ENCODE measurements at regions not wholly inside any gene's neighbourhood (a gene's known extent, or its start where the extent isn't known, plus 50 kb on each side); places are given as distances from the start of the nearest gene placed in this dataset.

DNA sequence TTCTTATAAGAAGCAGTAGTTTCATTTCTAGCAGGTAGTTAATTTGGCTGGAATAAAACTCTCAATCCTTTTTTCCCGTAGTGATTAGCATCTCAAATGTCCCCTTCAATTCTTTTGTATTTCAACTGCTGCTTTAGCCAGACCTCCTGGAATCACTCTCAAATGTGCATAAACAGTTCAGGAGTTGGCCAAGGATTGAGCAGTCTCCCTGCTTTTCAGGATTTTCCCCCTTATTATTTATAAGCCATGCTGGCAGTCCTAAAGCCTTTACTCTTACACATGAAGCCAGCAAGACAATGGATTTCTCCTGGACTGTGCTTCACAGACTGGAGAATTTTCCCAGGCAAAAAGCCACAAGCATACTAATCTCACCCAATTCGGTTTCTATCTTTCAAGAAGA, 950.1 kb downstream of the VRK1 start:
- no peak overlapping the region for H3K4me3 Mint-ChIP-seq (ENCODE audit: unreplicated experiment)
- TF ChIP-seq, protein P1, sequence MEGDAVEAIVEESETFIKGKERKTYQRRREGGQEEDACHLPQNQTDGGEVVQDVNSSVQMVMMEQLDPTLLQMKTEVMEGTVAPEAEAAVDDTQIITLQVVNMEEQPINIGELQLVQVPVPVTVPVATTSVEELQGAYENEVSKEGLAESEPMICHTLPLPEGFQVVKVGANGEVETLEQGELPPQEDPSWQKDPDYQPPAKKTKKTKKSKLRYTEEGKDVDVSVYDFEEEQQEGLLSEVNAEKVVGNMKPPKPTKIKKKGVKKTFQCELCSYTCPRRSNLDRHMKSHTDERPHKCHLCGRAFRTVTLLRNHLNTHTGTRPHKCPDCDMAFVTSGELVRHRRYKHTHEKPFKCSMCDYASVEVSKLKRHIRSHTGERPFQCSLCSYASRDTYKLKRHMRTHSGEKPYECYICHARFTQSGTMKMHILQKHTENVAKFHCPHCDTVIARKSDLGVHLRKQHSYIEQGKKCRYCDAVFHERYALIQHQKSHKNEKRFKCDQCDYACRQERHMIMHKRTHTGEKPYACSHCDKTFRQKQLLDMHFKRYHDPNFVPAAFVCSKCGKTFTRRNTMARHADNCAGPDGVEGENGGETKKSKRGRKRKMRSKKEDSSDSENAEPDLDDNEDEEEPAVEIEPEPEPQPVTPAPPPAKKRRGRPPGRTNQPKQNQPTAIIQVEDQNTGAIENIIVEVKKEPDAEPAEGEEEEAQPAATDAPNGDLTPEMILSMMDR (IDR thresholded peaks at IDR 0.05; ENCODE audit: partially characterized antibody, unreplicated experiment) = no peak
- H3K27ac Mint-ChIP-seq (ENCODE audit: unreplicated experiment) = no peak overlapping the region
- no peaks in the 10 kb centered on the region for H3K4me1 Mint-ChIP-seq (ENCODE audit: low read depth, unreplicated experiment)
- H3K9me3 Mint-ChIP-seq (ENCODE audit: unreplicated experiment) = peaks cover 2% of the 10 kb centered on the region
- no peaks in the 10 kb centered on the region for H3K27me3 Mint-ChIP-seq (ENCODE audit: unreplicated experiment)
- DNase-seq = no peak
- no peaks in the 10 kb centered on the region for H3K36me3 Mint-ChIP-seq (ENCODE audit: unreplicated experiment)

DNA sequence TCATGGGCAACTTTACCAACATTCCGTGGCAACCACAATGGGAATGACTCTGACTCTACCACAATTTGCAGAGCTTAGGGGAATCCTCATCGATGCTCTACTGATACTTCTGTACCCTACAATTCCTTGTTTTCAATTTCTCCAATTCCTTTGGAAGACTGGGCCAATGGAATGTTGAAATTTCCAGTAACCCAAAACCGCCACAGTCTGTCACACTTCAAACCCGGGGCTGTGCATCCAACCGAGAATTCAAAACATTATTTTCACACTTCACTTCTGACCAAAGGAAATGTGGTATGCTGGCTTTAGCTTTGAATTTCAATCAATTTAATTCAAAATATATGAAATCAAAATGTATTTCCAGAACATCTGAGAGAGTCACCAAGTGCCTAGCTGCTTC, 951.4 kb downstream of the VRK1 start:
- Mint-ChIP-seq H3K36me3 (ENCODE audit: unreplicated experiment) (no peaks in the 10 kb centered on the region), H3K27ac (ENCODE audit: unreplicated experiment) (no peak overlapping the region), H3K27me3 (ENCODE audit: unreplicated experiment) (no peaks in the 10 kb centered on the region), H3K4me1 (ENCODE audit: low read depth, unreplicated experiment) (no peaks in the 10 kb centered on the region), H3K4me3 (ENCODE audit: unreplicated experiment) (no peak overlapping the region), H3K9me3 (ENCODE audit: unreplicated experiment) (peaks cover 2% of the 10 kb centered on the region)
- TF ChIP-seq, protein P1 (IDR thresholded peaks at IDR 0.05; ENCODE audit: partially characterized antibody, unreplicated experiment) = no peak
- DNase-seq = no peak

DNA sequence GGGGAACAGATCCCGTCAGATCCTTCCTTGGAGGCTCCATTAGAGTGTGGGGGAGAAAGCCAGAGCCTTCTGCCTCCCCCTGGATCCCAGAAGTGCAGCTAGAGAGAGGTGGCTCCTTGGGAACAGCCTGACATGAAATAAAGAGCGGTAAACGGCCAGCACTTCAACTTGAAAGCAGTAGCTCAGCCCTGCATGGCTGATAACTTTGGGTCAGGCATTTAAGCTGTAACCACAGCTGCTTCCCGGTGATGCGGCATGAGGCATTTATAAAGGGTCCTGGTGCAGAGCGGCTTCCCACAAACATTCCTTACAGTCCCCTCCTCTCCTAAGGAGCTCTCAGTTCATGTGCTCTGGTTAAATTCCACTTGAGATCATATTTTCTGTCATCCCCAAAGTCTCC, 960.3 kb downstream of the VRK1 start:
- Mint-ChIP-seq H3K4me1 (ENCODE audit: low read depth, unreplicated experiment) (peaks cover 1% of the 10 kb centered on the region), H3K27me3 (ENCODE audit: unreplicated experiment) (no peaks in the 10 kb centered on the region), H3K9me3 (ENCODE audit: unreplicated experiment) (no peaks in the 10 kb centered on the region), H3K36me3 (ENCODE audit: unreplicated experiment) (no peaks in the 10 kb centered on the region), H3K4me3 (ENCODE audit: unreplicated experiment) (no peak overlapping the region), H3K27ac (ENCODE audit: unreplicated experiment) (no peak overlapping the region)
- TF ChIP-seq, protein P1 (IDR thresholded peaks at IDR 0.05; ENCODE audit: partially characterized antibody, unreplicated experiment) = no peak
- no peak for DNase-seq

DNA sequence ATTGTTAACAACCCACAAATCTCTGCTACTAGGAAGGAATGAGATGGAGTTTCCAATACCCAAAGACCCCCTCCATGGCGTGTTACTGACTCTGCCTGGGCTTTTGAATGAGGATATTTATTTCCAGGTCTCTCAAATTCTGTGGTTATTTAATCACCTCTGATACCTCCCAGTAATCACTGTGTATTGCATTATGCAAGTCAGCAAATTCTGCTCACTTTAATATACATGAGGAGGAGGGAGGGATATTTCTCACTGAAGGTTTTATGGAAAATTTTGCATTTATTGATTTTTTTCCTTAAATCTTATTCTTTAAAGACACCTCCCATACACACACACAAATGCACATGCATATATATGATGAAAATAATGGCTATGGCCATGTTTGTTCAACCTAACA, 962.9 kb downstream of the VRK1 start:
- DNase-seq = no peak
- Mint-ChIP-seq H3K27ac (ENCODE audit: unreplicated experiment) (no peak overlapping the region), H3K4me3 (ENCODE audit: unreplicated experiment) (no peak overlapping the region), H3K9me3 (ENCODE audit: unreplicated experiment) (no peaks in the 10 kb centered on the region), H3K27me3 (ENCODE audit: unreplicated experiment) (peaks cover 1% of the 10 kb centered on the region), H3K36me3 (ENCODE audit: unreplicated experiment) (no peaks in the 10 kb centered on the region), H3K4me1 (ENCODE audit: low read depth, unreplicated experiment) (peaks cover 1% of the 10 kb centered on the region)
- TF ChIP-seq, protein P1 (IDR thresholded peaks at IDR 0.05; ENCODE audit: partially characterized antibody, unreplicated experiment) = no peak

DNA sequence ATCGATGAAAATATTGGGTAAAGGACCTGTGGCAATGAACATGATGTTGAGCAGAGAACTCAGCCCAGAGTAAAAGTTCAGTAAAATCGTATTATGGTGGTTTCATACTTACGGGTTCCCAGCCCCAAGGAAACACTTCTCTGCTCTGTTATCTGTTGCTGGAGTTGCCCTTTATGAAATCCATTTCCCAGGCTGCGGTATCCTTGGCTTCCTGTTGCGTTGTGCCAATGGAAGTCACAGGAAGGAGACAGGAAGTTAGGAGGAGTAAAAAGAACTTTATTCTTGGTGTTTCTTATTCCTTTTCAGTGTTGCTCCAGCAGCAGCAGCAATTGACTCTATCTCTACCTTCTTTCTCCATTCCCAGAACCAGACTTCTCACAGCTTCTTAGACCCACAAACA, 965.2 kb downstream of the VRK1 start:
- H3K27me3 Mint-ChIP-seq (ENCODE audit: unreplicated experiment) = peaks cover 1% of the 10 kb centered on the region
- H3K4me3 Mint-ChIP-seq (ENCODE audit: unreplicated experiment) = no peak overlapping the region
- no peak overlapping the region for H3K27ac Mint-ChIP-seq (ENCODE audit: unreplicated experiment)
- no peak for DNase-seq
- no peaks in the 10 kb centered on the region for H3K36me3 Mint-ChIP-seq (ENCODE audit: unreplicated experiment)
- H3K4me1 Mint-ChIP-seq (ENCODE audit: low read depth, unreplicated experiment) = no peaks in the 10 kb centered on the region
- TF ChIP-seq, protein P1 (IDR thresholded peaks at IDR 0.05; ENCODE audit: partially characterized antibody, unreplicated experiment) = no peak
- H3K9me3 Mint-ChIP-seq (ENCODE audit: unreplicated experiment) = no peaks in the 10 kb centered on the region
